GM10266 (cell line): ENCODE measurements at regions not wholly inside any gene's neighbourhood (a gene's known extent, or its start where the extent isn't known, plus 50 kb on each side); places are given as distances from the start of the nearest gene placed in this dataset.

Experiments
- DNase-seq: peaks from one replicate; pipeline ENCODE4 v3.0.0; 2012; ENCODE audit errors: extremely low spot score
- TF ChIP-seq, protein P1 (sequence below): IDR thresholded peaks from 2 replicates; pipeline ENCODE4 v1.5.1; 2012; ENCODE audit warnings: mild to moderate bottlenecking, low read depth; ENCODE audit not compliant: control insufficient read depth, insufficient read depth; ENCODE audit errors: missing control alignments

GRCh38 chr2:198456418-198456817 lies 652.0 kb downstream of the PLCL1 start:
- no peak for DNase-seq
- TF ChIP-seq, protein P1, sequence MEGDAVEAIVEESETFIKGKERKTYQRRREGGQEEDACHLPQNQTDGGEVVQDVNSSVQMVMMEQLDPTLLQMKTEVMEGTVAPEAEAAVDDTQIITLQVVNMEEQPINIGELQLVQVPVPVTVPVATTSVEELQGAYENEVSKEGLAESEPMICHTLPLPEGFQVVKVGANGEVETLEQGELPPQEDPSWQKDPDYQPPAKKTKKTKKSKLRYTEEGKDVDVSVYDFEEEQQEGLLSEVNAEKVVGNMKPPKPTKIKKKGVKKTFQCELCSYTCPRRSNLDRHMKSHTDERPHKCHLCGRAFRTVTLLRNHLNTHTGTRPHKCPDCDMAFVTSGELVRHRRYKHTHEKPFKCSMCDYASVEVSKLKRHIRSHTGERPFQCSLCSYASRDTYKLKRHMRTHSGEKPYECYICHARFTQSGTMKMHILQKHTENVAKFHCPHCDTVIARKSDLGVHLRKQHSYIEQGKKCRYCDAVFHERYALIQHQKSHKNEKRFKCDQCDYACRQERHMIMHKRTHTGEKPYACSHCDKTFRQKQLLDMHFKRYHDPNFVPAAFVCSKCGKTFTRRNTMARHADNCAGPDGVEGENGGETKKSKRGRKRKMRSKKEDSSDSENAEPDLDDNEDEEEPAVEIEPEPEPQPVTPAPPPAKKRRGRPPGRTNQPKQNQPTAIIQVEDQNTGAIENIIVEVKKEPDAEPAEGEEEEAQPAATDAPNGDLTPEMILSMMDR, result no peak

- TF ChIP-seq, protein P1, result no peak
- DNase-seq, result no peak
Observed at GRCh38 chr2:198453866-198454265, 649.5 kb downstream of the PLCL1 start.

DNA sequence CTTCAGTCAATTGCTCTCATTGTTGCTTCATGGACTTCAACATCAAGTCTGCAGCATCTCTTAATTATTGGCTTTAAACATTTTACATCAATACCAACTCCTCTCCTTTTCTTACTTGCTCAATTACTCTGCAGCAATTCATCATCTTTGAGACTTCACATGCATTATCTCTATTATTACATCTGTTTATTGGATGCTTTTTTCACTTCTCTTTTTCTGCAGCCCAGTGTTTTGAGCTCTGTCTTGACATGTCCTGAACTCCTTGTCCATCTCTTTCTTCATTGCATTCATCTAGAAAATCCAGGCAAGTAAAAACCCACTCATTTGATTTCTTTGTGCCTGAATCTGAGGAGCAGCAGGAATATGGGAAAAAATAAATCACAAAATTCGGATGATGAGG lies 647.9 kb downstream of the PLCL1 start:
- DNase-seq, result no peak
- TF ChIP-seq, protein P1, result no peak

DNA sequence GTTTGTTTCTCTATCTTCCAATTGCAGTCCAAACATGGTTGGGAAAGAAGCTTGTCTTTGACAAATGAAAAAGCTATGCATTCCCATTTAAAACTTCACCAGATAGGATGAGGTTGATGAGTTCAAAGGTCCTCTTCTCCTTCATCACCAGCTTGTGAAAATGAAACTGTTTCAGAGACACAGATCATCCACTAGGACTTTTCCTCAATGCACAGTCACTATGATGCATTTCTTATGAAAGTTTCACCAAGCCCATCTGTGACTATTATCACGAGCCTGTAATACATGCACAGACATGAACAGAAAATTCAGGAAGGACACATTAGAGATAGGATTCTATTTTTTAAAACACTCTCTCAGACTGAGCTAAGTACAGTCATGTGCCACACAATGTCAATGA lies 644.4 kb downstream of the PLCL1 start:
- TF ChIP-seq, protein P1, result no peak
- DNase-seq, result no peak

- DNase-seq, result no peak
- TF ChIP-seq, protein P1, result no peak
Observed at GRCh38 chr2:198444800-198445287, 640.5 kb downstream of the PLCL1 start.

GRCh38 chr2:198441901-198442300 lies 637.5 kb downstream of the PLCL1 start:
- TF ChIP-seq, protein P1, result no peak

DNA sequence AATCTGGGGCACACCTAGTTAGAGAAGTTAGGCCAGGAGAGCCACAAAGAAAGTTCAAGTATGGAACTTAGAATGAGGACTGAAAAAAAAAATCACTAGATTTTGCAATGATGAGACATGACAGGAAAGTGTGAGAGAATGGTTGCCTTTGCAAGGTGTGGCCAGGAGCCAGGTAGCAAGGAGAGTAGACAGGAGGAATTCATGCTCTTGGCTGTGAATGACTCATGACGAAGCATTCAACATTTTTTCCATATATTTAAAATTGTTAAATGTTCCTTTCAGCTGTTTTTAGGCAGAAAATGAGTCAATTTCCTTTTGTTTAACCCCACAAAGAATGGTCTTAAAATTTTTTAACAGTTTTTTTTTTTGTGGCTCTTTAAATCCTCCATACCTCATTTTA lies 636.9 kb downstream of the PLCL1 start:
- DNase-seq, result no peak
- TF ChIP-seq, protein P1, result no peak

More at GRCh38 chr2:198441901-198442300, 637.5 kb downstream of the PLCL1 start:
- DNase-seq, result no peak
